Neural cell (in vitro differentiated cells): ENCODE measurements at regions not wholly inside any gene's neighbourhood (a gene's known extent, or its start where the extent isn't known, plus 50 kb on each side); places are given as distances from the start of the nearest gene placed in this dataset.

Source experiments
- H2AFZ ChIP-seq: fragments of 200-600, 300-800 bp; sonication (generic), shearing (Covaris generic); 2 replicates; pipeline ENCODE4 v1.6.0; 2014; ENCODE audit warnings: low read depth, mild to moderate bottlenecking, antibody characterized with exemption, low read length, moderate library complexity
- H3F3A ChIP-seq: fragments of 200-600 bp; shearing (Covaris generic); 2 replicates; pipeline ENCODE4 v1.6.1; 2016; ENCODE audit warnings: mild to moderate bottlenecking, moderate library complexity, mixed read lengths, antibody characterized with exemption, low read length; ENCODE audit not compliant: insufficient read depth, poor library complexity, severe bottlenecking
- H3K27ac ChIP-seq: fragments of 200-600, 300-800 bp; sonication (generic), shearing (Covaris generic); 2 replicates; pipeline ENCODE4 v1.5.1; 2014; ENCODE audit warnings: mild to moderate bottlenecking, low read length, moderate library complexity
- H3K27me3 ChIP-seq: fragments of 300-800, 200-600 bp; sonication (generic), shearing (Covaris generic); 2 replicates; pipeline ENCODE4 v1.6.0; 2014; ENCODE audit warnings: mild to moderate bottlenecking, low read depth, low read length, moderate library complexity; ENCODE audit not compliant: insufficient read depth
- H3K36me3 ChIP-seq: fragments of 300-800, 200-600 bp; sonication (generic), shearing (Covaris generic); 2 replicates; pipeline ENCODE4 v1.5.1; 2014; ENCODE audit warnings: mild to moderate bottlenecking, antibody characterized with exemption, low read length, moderate library complexity; ENCODE audit not compliant: insufficient read depth
- H3K4me2 ChIP-seq: fragments of 300-800, 200-600 bp; sonication (generic), shearing (Covaris generic); 2 replicates; pipeline ENCODE4 v1.6.0; 2014; ENCODE audit warnings: mild to moderate bottlenecking, low read length
- H3K4me3 ChIP-seq: fragments of 300-800, 200-600 bp; sonication (generic), shearing (Covaris generic); 2 replicates; pipeline ENCODE4 v1.5.1; 2014; ENCODE audit warnings: mild to moderate bottlenecking, low read length, moderate library complexity
- H3K79me2 ChIP-seq: fragments of 200-600 bp; shearing (Covaris generic); replicated peaks from 2 replicates; pipeline ENCODE4 v1.6.0; 2014; ENCODE audit warnings: mild to moderate bottlenecking, low read length, moderate library complexity; ENCODE audit not compliant: insufficient read depth
- H3K9ac ChIP-seq: fragments of 300-800, 200-600 bp; sonication (generic), shearing (Covaris generic); 2 replicates; pipeline ENCODE4 v1.6.1; 2016; ENCODE audit warnings: mild to moderate bottlenecking, low read length, mixed read lengths
- H3K9me2 ChIP-seq: fragments of 200-600 bp; shearing (Covaris generic); 2 replicates; pipeline ENCODE4 v1.6.1; 2016; ENCODE audit warnings: mild to moderate bottlenecking, low read length, mixed read lengths; ENCODE audit not compliant: insufficient read depth
- H3K9me3 ChIP-seq: fragments of 200-600, 300-800 bp; sonication (generic), shearing (Covaris generic); 2 replicates; pipeline ENCODE4 v1.6.1; 2016; ENCODE audit warnings: mild to moderate bottlenecking, mixed run types, low read length, moderate library complexity, mixed read lengths
- H4K20me1 ChIP-seq: fragments of 200-600 bp; shearing (Covaris generic); 2 replicates; pipeline ENCODE4 v1.6.1; 2016; ENCODE audit warnings: mild to moderate bottlenecking, mixed run types; ENCODE audit not compliant: insufficient read depth
- CTCF ChIP-seq: fragments of 450-650 bp; IDR thresholded peaks from 2 replicates; pipeline ENCODE4 v1.5.1; 2014; ENCODE audit warnings: antibody characterized with exemption, mild to moderate bottlenecking, moderate library complexity; ENCODE audit not compliant: poor library complexity, severe bottlenecking
- EP300 ChIP-seq: fragments of 450-650 bp; conservative IDR thresholded peaks from 2 replicates; pipeline ENCODE4 v1.6.1; 2014; ENCODE audit warnings: antibody characterized with exemption, mild to moderate bottlenecking, moderate library complexity; ENCODE audit not compliant: poor library complexity, severe bottlenecking
- EZH2 ChIP-seq: fragments of 200-600, 300-800 bp; shearing (Covaris generic), sonication (generic); IDR thresholded peaks from 2 replicates; pipeline ENCODE4 v1.6.1; 2014; ENCODE audit warnings: antibody characterized with exemption, low read length, borderline replicate concordance, mild to moderate bottlenecking; ENCODE audit not compliant: insufficient read depth, poor library complexity, severe bottlenecking
- MXI1 ChIP-seq: fragments of 450-650 bp; conservative IDR thresholded peaks from 2 replicates; pipeline ENCODE4 v1.6.1; 2014; ENCODE audit warnings: antibody characterized with exemption, mild to moderate bottlenecking; ENCODE audit not compliant: poor library complexity, severe bottlenecking
- POLR2AphosphoS5 ChIP-seq: IDR thresholded peaks from 2 replicates; pipeline ENCODE4 v1.6.1; 2012
- RAD21 ChIP-seq: fragments of 450-650 bp; conservative IDR thresholded peaks from 2 replicates; pipeline ENCODE4 v1.6.1; 2014; ENCODE audit warnings: antibody characterized with exemption, mild to moderate bottlenecking, moderate library complexity
- REST ChIP-seq: IDR thresholded peaks from 2 replicates; pipeline ENCODE4 v1.6.1; 2012; ENCODE audit warnings: borderline replicate concordance
- SMC3 ChIP-seq: fragments of 450-650 bp; conservative IDR thresholded peaks from 2 replicates; pipeline ENCODE4 v1.6.1; 2014; ENCODE audit warnings: antibody characterized with exemption, mild to moderate bottlenecking, moderate library complexity; ENCODE audit not compliant: poor library complexity
- TAF1 ChIP-seq: IDR thresholded peaks from 2 replicates; pipeline ENCODE4 v1.6.1; 2012; ENCODE audit warnings: low read depth

GRCh38 chr10:117936141-117936540 is 110.6 kb downstream of the RAB11FIP2 start:
- Histone ChIP-seq H3K9me3 (no peaks in the 10 kb centered on the region), H3F3A (no peaks in the 10 kb centered on the region), H4K20me1 (no peaks in the 10 kb centered on the region), H3K9me2 (no peaks in the 10 kb centered on the region), H2AFZ (no peak overlapping the region), H3K9ac (no peak overlapping the region), H3K27me3 (no peaks in the 10 kb centered on the region), H3K27ac (no peak overlapping the region), H3K79me2 (no peaks in the 10 kb centered on the region), H3K4me3 (no peak overlapping the region), H3K36me3 (no peaks in the 10 kb centered on the region), H3K4me2 (no peak overlapping the region)
- TF ChIP-seq SMC3: no peak

- Histone ChIP-seq H3K4me2 (no peak overlapping the region), H3F3A (no peaks in the 10 kb centered on the region), H3K4me3 (no peak overlapping the region), H3K79me2 (no peaks in the 10 kb centered on the region), H3K36me3 (no peaks in the 10 kb centered on the region), H2AFZ (no peak overlapping the region), H3K9ac (no peak overlapping the region), H3K27ac (no peak overlapping the region), H4K20me1 (no peaks in the 10 kb centered on the region), H3K27me3 (no peaks in the 10 kb centered on the region), H3K9me3 (no peaks in the 10 kb centered on the region), H3K9me2 (no peaks in the 10 kb centered on the region)
- TF ChIP-seq MXI1 (no peak), EP300 (no peak), TAF1 (no peak), CTCF (no peak), REST (no peak), SMC3 (no peak), RAD21 (no peak), EZH2 (no peak), POLR2AphosphoS5 (no peak)
Measured at GRCh38 chr10:117936566-117936965, 110.2 kb downstream of the RAB11FIP2 start.

- Histone ChIP-seq H3K4me3 (no peak overlapping the region), H3K36me3 (no peaks in the 10 kb centered on the region), H3F3A (no peaks in the 10 kb centered on the region), H3K79me2 (no peaks in the 10 kb centered on the region), H2AFZ (no peak overlapping the region), H3K27me3 (no peaks in the 10 kb centered on the region), H3K27ac (no peak overlapping the region), H4K20me1 (no peaks in the 10 kb centered on the region), H3K9me2 (no peaks in the 10 kb centered on the region), H3K4me2 (no peak overlapping the region), H3K9me3 (no peaks in the 10 kb centered on the region), H3K9ac (no peak overlapping the region)
- TF ChIP-seq SMC3 (no peak), TAF1 (no peak), RAD21 (no peak), POLR2AphosphoS5 (no peak), CTCF (no peak), EZH2 (no peak), MXI1 (no peak), REST (no peak), EP300 (no peak)
Measured at GRCh38 chr10:117936976-117937375, 109.8 kb downstream of the RAB11FIP2 start.
